GM12891 (cell line): ENCODE measurements at regions not wholly inside any gene's neighbourhood (a gene's known extent, or its start where the extent isn't known, plus 50 kb on each side); places are given as distances from the start of the nearest gene placed in this dataset.

Source experiments
- POLR2A ChIP-seq: IDR thresholded peaks from 2 replicates; pipeline ENCODE4 v1.6.1; 2011; ENCODE audit warnings: low read depth, low read length, control low read depth
- POLR2AphosphoS5 ChIP-seq: IDR thresholded peaks from 2 replicates; pipeline ENCODE4 v1.6.1; 2011; ENCODE audit warnings: low read depth, low read length, control low read depth

DNA sequence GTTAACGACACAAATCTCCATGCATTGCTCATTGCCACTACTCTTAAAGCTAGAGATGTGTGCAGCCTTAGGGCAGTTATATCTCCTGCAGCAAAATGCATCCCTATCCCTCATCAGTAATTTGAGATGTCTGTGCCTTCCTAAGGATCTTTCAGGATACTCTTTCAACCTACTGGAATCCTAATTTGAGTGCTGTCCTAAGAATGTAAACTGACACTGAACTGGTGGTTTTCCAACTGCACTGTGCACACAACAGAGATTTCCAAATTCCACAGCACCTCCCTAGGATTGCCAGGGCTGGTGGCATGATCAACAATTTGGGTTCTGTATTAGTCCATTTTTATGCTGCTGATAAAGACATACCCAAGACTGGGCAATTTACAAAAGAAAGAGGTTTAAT, 193.9 kb downstream of the LTN1 start:
- TF ChIP-seq POLR2AphosphoS5 (no peak), POLR2A (no peak)
